ENCODE measurements at regions not wholly inside any gene's neighbourhood (a gene's known extent, or its start where the extent isn't known, plus 50 kb on each side); places are given as distances from the start of the nearest gene placed in this dataset.

- no peaks in the 10 kb centered on the region for H3K4me1 ChIP-seq (ENCODE audit: control insufficient read depth, insufficient read depth, low read length)
- no peak overlapping the region for H3K4ac ChIP-seq (ENCODE audit: low read depth, low read length)
- BruUV-seq (replicated peaks) = no TSS peak
- no peak overlapping the region for H2AK5ac ChIP-seq (ENCODE audit: low read depth, low read length)
- no peak for TF ChIP-seq RAD21 (IDR thresholded peaks at IDR 0.05; ENCODE audit: low read length)
- TF ChIP-seq CHD1 (IDR thresholded peaks at IDR 0.05; ENCODE audit: low read depth, low read length) = no peak
- no peak for TF ChIP-seq CTCF (conservative IDR thresholded peaks at IDR 0.05; ENCODE audit: low read depth, low read length)
- no peak for TF ChIP-seq RCOR1 (IDR thresholded peaks at IDR 0.05; ENCODE audit: insufficient replicate concordance, low read length)
- TF ChIP-seq, protein P1, sequence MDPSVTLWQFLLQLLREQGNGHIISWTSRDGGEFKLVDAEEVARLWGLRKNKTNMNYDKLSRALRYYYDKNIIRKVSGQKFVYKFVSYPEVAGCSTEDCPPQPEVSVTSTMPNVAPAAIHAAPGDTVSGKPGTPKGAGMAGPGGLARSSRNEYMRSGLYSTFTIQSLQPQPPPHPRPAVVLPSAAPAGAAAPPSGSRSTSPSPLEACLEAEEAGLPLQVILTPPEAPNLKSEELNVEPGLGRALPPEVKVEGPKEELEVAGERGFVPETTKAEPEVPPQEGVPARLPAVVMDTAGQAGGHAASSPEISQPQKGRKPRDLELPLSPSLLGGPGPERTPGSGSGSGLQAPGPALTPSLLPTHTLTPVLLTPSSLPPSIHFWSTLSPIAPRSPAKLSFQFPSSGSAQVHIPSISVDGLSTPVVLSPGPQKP (IDR thresholded peaks at IDR 0.05; ENCODE audit: borderline replicate concordance, low read depth, low read length) = no peak
- TF ChIP-seq FOS (IDR thresholded peaks at IDR 0.05; ENCODE audit: low read depth, low read length) = no peak
- no peak overlapping the region for H2AK9ac ChIP-seq (replicated peaks; ENCODE audit: low read depth, low read length, poor library complexity)
- H2BK120ac ChIP-seq (ENCODE audit: low read depth, low read length) = no peak overlapping the region
- no peak overlapping the region for H2BK20ac ChIP-seq (ENCODE audit: low read depth, low read length)
- no peak overlapping the region for H2BK5ac ChIP-seq (ENCODE audit: low read depth, low read length, poor library complexity, severe bottlenecking)
- CTCF ChIA-PET = interaction anchor here (0.6 kb wide), 2 partner anchors 12 to 705 kb away, joined by 3 to 6 read pairs; no protein-coding TSS in a partner anchor
- no peaks in the 10 kb centered on the region for H3K36me3 ChIP-seq (ENCODE audit: control insufficient read depth, insufficient read depth, low read length)
- H4K8ac ChIP-seq (ENCODE audit: low read depth in 2 of 2, low read length in 2 of 2) = no peak overlapping the region
- intact Hi-C loops (cut with micrococcal nuclease) (no loop called here), dilution Hi-C loops (cut with HindIII; ENCODE audit: low sequenced_read_pairs, unreplicated experiment) (no loop called here), in situ Hi-C loops (cut with MboI; ENCODE audit: low sequenced_read_pairs) (no loop called here)
- H3K23ac ChIP-seq (ENCODE audit: low read depth, low read length) = no peak overlapping the region
- ATAC-seq (ENCODE audit: low read depth) (no peak), DNase-seq (no peak)
- no CpG with 5 or more reads among the region's 3 CpGs for WGBS, 2 experiments (ENCODE audit: extremely low coverage in 2 of 2, insufficient read length in 1 of 2)
- H4K5ac ChIP-seq (ENCODE audit: low read depth, low read length) = no peak overlapping the region
- no peaks in the 10 kb centered on the region for H3K27me3 ChIP-seq (ENCODE audit: control insufficient read depth, insufficient read depth, low read length)
- POLR2A ChIA-PET (ENCODE audit: unreplicated experiment) = no interaction called here
- no peak overlapping the region for H3K4me3 ChIP-seq (ENCODE audit: insufficient read depth, low read depth, low read length)
- H3K14ac ChIP-seq (replicated peaks; ENCODE audit: low read depth, low read length) = no peak overlapping the region
- no peak overlapping the region for H3K18ac ChIP-seq (ENCODE audit: low read depth, low read length)
- H3K79me1 ChIP-seq (ENCODE audit: low read depth in 1 of 2, low read length in 2 of 2) = no peaks in the 10 kb centered on the region
- no peak overlapping the region for H2AFZ ChIP-seq (replicated peaks; ENCODE audit: low read length, poor library complexity)
- H3K56ac ChIP-seq (ENCODE audit: extremely low read depth, insufficient read depth, low read length) = no peak overlapping the region
- no peak overlapping the region for H4K91ac ChIP-seq (ENCODE audit: insufficient read depth, low read depth, low read length)
- no peak overlapping the region for H3K4me2 ChIP-seq (ENCODE audit: low read depth, low read length)
- H3K9ac ChIP-seq (ENCODE audit: low read depth, low read length) = no peak overlapping the region
- H3K9me3 ChIP-seq (ENCODE audit: control insufficient read depth, insufficient read depth, low read length) = peaks cover 2% of the 10 kb centered on the region; the same call in 1 of the 2 replicates
- H3K9me1 ChIP-seq (ENCODE audit: insufficient read depth, low read length) = no peaks in the 10 kb centered on the region
- no peaks in the 10 kb centered on the region for H4K20me1 ChIP-seq (ENCODE audit: insufficient read depth, low read length)
- no peak overlapping the region for H3K27ac ChIP-seq (ENCODE audit: insufficient read depth, low read length)
- H2BK15ac ChIP-seq (ENCODE audit: low read depth, low read length) = no peak overlapping the region
Measured at GRCh38 chr2:78585871-78586270, 439.6 kb upstream of the REG3G start.

Data from IMR-90 (cell line).